GM21423 (cell line): ENCODE measurements at regions not wholly inside any gene's neighbourhood (a gene's known extent, or its start where the extent isn't known, plus 50 kb on each side); places are given as distances from the start of the nearest gene placed in this dataset.

Experiments used
- ATAC-seq: cut with Tn5 transposase; IDR thresholded peaks from one replicate; pipeline ENCODE4 v1.9.1; 2021; ENCODE audit warnings: mild to moderate bottlenecking, moderate library complexity; ENCODE audit not compliant: unreplicated experiment

DNA sequence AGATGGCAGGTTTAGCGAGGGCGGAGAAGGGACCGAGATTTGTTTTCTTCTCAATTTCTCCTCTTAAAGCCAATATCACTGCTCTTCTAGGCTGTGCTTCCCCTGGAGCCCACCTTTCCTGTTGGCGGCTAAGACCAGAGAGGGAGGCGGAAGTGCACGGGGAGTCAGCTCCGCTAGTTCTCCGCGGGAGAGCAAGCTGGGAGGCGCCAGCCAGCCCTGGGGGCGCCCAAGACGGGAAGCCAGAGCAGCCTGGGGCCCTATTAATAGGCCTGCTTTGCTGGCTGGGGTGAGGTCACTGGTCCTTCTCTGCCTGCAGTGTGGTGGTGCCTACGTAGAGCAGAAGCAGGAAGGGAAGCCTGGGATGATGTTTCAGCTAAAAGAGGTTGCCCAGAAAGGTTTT lies 61.6 kb downstream of the LSM5 start:
- no peak for ATAC-seq

DNA sequence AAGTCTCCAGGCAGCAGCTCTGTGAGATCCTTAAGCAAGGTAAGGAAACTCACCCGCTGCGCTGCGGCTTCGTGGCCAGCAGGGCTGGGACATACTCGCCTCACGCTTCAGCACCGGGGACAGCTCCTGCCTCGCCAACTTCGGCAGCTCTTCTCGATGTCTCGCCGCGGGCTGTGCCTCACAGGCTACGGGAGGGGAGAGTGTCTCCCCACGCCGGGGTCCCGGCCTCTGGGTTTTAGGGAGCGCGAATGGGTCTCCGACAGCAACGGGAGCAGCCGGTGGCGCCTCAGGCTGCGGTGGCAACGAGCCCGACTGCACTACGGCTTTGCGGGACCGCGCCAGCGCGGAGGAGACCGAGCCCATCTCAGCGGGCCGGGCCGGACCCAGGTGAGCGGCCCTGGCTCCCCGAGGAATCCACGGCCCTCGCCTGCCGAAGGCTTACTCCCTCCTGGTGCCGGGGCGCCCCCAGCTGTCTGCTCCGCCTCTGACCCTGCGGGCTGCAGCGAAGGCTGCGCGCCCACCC lies 62.4 kb downstream of the LSM5 start:
- ATAC-seq: peak; percentile 68

DNA sequence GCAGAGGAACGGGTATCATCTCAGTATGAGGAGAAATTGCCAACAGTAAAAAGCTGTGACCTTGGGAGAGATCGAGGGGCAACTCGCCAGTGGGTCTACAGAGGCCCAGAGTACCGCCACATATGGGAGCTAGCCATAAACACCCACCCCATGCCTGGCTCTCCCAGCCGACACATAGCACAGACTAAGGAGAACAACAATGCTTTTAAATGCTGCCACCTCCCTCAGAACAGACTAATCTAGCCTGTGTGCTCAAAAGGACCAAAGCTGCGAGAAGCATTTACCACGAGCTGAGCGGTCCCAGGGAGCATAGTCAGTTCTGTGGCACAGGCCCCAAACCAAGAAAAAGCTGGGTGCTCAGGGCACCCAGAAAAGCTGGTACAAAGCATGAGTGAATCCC lies 73.3 kb downstream of the LSM5 start:
- no peak for ATAC-seq

DNA sequence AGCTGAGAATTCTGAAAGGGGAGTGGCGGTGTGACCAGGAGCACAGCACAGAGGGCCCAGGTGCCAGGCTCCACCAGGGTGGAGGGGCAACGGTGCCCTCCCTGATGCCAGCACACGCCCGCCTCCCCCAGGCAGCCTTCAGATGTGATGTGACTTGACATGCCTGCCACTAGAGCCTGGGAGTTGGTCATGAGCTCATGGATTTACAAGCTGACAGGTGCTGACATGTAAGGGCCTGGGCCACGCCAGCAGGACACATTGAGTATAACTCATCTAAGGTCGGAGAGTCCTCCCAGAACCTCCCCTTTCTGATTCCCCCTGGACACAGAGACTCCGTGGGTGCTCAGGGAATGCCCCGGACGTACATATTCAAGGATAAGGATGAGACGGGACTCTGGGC lies 74.2 kb downstream of the LSM5 start:
- ATAC-seq: no peak

DNA sequence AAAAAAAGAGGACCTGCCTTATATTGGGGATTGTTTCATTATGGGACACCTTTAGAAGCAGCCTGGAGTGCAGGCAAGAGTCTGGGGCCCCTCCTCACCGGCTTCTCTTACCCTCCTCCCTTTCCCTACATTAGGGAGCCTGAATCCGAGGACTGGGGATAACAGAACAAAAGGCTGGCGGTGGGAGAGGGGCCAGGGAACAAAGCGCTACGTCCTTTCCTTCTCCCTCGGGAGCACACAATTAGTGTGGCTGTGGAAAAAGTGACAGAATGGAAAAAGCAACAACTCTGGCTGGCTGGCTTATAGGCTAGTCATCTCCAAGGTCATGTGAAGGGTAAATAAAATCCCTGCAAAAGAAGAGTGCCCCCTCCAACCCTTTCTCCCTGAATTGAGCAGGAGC lies 74.7 kb downstream of the LSM5 start:
- ATAC-seq: no peak

DNA sequence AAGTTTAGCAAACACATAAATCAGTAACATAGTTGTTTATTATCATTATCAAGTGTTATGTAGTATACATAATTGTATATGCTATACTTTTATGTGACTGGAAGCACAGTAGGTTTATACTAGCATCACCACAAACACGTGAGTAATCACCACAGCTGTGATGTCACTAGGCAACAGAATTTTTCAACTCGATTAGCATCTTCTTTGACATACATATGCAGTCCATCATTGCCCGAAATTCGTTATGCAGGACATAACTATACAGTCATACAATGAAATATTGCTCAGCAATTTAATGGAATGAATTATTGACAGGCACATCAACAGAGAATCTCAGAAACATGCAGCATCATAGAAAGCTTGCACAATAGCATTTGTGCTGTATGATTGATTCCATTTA lies 77.7 kb downstream of the LSM5 start:
- no peak for ATAC-seq

DNA sequence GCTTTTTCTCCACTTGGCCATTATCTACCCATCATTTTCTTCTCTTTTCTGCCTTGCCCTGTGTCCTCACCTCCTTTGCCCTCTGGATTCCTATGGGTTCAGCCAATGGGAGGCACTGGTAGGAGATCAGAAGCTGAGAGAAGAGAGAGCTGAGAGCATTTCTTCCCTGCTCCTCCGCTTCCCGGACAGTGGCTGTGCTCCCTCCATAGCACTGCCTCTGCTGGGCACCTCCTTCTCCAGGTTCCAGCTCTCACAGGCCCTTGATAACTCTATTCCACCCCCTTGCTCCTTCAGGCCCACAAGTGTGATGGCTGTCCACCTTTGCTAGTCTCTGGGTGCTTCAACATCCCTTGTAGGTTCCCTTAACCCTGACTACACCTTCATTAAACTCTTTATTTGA lies 79.6 kb downstream of the LSM5 start:
- ATAC-seq: no peak

DNA sequence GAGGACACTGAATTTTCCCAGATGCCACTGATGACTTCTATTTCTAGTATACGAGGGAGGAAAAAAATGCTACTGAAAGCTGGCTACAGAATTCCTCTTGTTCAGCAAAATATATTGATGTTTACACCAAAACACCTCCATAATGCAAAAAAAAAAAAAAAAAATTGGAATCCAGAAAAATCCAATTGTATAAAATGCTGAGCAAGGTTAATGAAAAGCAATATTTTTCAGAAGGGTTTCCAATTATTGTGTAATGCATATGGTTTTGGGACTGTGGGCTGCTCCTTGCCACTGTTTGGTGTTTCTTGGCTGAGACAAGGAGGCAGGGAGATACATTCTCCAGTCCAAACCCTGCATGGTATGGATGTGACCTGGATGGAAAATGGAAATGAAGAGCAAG lies 83.8 kb downstream of the LSM5 start:
- no peak for ATAC-seq

DNA sequence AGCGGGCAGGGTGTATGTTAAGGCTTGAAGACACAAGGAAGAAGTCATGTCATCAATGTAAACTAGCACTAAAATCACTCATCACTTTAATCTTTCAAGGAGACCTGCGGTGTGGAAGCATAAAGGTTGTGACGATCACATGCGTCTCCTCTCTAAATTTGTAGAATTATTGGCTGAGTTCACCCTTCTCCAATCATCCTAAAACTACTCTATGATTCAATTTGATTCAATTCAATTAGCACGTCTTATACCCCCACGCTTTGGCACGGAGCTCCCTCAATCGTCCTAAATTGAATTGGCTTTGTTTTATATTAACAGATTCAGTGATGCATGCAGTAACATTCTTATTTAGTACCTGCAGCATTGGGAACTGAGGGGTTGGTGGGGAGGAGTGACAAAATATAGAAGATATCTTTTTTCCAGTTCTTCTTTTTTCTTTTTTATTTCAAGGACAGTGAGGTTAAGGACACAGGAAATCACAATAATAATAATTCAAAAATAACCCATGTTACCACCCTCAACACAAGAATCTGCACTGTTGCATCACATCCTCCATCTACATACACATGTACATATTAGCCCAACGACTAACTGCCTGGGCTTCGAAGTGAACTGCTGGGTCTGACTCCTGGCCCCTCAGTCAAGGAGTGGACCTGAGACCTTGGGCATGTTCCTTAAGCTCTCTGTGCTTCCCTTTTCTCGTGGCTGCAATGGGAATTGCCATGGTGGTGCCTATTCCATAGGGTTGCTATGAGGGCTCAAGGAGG lies 86.5 kb downstream of the LSM5 start:
- no peak for ATAC-seq

DNA sequence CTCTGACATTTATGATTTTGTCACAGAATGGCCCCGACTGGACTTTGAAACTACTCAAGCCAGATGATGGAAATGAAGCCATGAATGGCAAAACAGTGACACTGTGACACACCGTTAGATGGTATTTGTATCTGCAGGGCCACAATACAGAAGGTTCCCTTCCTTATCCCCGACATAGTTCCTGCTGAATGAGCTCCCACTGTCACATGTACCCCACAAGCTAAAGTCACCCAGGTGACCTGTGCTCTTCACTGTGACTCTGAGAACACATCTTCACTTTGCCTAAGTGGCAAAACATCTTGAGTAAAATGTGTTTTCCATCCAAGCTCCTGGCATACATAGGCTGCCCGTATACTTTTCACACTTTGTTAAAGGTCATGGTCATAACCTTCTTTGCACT lies 89.5 kb downstream of the LSM5 start:
- no peak for ATAC-seq

DNA sequence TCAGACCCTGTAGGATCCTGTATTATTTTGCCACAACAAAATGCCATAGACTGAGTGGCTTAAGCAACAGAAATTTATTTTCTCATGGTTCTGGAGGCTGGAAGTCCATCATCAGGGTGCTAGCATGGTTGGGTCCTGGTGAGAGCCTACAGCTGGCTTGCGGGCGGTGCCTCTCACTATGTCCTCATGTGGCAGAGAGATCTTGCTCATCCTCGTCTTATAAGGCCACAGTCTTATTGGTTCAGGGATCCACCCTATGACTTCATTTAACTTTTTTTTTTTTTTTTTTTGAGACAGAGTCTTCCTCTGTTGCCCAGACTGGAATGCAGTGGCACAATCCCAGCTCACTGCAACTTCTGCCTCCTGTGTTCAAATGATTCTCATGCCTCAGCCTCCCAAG lies 90.9 kb downstream of the LSM5 start:
- no peak for ATAC-seq

DNA sequence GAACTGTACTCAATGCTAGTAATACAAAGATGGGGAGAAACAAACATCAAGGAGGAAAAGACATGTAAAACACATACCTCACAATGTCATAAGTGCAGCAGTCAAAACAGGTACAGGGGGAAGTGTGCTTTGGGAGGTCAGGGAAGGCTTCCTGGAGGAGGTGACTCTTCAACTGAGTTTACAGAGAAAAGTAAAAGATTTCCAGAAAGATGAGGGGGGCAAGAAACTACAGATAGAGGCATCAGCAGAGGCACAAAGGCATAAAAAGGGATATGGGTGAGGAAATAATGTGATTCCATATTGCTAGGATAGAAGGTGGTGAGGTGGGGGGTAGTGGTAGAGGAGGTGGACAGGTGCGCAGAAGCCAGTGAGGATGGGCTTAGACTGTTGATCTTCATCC lies 95.0 kb downstream of the LSM5 start:
- no peak for ATAC-seq

DNA sequence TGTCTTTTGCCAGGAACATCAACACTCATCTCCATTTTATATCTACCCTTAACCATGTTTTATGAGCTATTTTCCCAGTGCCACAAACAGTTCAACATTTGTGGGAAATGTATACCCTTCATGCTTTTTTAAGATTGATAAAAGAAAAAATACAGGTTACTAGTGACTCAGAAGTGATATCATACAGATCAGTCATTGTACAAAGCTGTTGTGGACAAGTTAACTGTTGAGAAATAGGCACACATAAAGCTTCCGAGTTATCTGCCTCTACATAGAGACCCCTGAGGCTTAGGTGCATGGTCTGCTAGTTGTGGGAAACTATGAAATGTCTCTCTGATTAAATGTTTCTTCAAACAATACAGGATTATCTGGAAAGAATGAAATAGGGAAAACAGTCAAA lies 96.3 kb downstream of the LSM5 start:
- no peak for ATAC-seq

DNA sequence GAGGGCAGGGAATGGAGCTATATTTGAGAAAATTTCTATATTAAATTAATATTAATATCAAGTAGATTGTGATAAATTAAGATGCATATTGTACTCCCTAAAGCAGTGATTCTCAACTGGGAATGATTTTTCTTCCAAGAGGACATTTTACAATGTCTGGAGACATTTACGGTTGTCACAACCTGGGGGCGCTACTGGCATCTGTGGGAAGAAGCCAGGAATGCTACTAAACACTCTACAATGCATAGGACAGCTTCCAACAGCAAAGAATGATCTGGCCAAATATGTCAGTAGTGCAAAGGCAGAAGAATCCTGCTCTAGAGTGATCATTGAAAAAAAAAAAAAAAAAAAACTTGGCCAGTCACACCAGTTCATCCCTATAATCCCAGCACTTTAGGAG lies 100.0 kb downstream of the LSM5 start:
- no peak for ATAC-seq

DNA sequence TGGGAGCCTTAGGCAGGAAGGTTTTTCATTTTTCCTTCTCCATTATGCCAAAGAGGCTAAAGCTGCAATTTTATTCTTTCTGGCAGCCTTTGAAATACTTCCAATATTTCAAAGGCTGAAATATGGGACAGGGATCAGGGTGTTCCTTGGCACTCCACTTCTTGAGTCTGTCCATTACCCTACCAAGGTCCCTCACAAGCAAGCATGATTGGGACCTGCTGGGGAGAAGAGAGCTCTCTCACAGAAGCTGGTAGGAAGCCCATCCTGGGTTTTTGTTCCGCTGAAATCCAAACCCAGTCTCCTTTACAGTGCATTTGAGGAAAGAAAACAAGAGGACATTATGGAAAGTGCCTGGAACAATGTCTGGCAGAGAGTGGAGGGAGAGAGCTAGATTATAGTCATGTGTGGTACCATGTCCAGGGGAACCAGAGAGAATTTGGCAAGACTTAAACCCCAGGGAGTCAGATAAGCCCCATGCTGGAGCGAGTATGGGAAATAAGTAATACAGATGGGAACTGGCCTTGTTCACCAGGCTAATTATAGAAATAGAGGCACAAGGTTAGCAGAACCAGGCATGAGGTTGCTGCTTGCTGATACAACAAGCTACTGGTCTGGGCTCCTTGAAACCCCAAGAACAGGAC lies 104.7 kb downstream of the LSM5 start:
- ATAC-seq: no peak

DNA sequence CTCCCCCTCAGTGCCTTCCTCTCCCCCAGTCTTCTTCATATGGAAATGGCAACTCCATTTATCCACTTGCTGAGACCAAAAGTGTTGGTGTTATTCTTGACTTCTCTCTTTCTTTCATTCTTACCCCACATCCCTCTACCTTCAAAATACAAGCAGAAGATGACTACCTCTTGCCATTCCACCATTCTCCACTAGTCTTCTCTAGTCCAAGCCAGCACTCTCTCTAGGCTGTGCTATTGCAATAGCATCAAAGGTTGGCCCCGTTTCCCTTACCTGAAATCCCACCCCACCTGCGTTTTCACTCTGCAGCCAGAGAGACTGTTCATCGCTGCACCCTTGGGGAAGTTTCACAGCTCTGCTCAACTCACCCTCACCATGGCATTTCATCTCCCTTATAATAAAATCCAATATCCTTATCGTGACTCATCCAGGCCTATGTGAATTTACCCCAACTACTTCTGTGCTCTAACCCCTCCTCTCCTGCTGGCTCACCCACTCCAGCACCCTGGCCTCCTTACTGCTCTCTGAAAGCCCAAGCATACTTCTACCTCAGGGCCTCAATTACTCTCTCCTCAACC lies 109.1 kb downstream of the LSM5 start:
- ATAC-seq: no peak

DNA sequence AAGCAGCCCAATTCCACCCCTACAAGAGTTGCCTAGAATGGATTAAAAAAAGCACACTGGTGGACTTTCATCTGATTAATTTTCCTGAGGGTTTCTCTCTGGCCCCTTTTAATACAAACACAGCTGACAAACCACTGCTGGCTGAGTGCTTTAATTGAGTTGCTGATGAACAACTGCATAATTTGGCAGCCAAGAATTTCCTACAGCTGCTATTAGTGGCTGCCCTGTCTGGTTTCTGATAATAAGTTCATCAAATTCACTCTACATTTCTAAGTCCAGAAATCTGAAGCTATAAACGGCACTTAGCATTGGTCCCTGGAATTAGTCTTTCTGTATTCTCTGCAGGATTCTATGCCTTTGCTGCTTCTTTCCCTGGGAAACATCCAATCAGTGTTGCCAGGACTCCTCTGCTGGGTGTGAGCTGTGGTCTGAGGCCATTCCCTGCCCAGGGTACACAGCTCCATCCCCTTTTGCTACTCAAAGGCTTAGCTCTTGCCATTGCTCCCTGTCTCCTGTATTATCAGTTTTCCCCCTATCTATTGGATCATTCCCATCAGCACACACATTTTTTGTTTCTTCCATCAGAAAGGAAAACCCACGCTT lies 110.6 kb downstream of the LSM5 start:
- no peak for ATAC-seq

DNA sequence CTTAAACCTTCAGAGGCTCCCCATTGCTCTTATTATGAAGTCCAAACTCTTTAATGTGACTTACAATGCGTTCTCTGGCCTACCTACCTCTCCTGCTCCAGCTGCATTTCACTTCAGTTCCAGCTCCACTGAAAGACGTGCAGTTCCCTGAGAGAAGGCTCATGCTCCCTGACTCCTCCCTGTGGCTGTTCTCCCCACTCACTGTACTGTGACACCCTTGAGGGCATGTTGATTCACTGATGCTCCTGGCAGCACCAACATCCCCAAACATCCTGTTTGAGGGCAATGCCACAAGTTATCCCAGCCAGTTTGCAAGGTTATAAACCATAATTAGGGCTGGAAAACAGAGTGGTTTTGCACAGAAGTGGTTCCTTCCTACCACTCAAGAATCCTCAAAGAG lies 111.2 kb downstream of the LSM5 start:
- no peak for ATAC-seq

DNA sequence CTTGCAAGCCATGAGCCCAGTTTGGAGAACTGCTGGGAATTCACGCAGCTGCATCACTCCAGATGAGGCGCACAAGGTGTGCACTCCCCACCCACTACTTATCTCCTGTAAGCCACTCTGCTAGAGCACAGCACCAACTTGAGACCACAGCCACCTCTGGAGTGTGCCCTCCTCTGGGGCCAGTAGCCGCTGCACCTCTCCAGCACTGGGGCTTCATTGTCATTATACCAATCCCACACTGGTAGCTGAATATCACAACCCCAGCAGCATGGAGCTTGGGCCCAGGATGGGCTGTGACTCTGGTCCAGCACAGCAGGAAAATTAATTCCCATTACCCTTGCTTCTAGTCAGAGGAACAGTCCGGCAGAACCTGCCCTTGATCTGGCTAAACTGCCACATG lies 125.6 kb downstream of the LSM5 start:
- ATAC-seq: no peak

DNA sequence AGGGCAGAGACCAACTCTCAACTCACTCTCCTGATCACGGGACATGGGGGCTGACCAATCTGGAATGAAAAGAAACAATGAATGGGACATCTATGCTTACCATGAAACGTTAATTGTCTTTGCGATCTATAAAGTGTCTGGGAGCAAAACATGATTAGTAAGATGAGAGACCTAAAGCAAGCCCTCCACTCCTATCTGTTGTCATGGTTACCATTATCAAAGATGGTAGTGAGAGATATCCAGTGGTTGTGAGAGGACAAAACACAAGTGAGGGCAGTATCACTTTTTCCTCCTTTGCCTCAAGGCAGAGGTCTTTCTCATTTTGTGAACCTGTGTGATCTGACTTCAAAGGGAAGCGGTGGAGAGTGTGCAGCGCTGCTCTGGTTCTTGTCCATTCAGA lies 130.1 kb downstream of the LSM5 start:
- ATAC-seq: no peak

DNA sequence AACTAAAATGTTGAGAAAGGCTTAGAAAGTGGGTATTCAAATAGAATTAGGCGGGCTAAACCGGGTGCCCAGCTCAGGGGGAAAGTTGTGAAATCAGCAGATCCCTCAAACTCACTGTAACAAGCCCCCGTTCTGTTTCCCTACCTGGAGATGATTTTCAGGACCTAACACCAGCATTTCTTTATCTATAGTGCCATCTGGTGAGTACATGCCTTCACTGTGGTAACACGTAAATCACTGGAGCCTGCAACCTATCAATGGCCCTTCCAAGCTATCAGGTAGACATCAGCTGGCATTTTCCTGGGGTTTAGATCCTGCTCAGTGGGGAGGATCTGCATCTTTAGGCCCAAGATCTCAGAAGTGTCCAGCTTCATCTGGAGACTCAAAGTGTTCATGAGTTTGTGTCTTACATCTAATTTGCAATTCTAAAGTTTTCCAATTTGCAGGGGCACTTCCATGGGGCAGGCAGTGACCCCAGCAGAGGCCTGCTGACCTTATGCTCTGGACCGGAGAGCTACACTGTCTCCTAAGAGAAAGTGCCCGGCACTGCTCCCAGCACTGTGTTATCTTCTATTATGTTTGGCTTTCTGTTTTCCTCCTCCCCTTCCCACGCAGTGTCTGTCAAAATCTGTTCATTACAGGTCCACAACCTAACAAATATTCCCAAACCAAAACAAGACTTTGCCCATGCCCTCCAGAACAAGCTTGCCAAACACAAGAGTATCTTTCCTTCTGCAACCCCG lies 132.5 kb downstream of the LSM5 start:
- ATAC-seq: no peak
